ENCODE measurements at regions not wholly inside any gene's neighbourhood (a gene's known extent, or its start where the extent isn't known, plus 50 kb on each side); places are given as distances from the start of the nearest gene placed in this dataset.

- TF ChIP-seq CTCF (IDR thresholded peaks at IDR 0.05) (no peak), POLR2A (IDR thresholded peaks at IDR 0.05) (no peak), EP300 (IDR thresholded peaks at IDR 0.05) (no peak), POLR2AphosphoS5 (IDR thresholded peaks at IDR 0.05) (no peak)
Observed at GRCh38 chr3:31439890-31440750, 92.6 kb upstream of the STT3B start.

Data from stomach (tissue), 4 donors.